ENCODE measurements at regions not wholly inside any gene's neighbourhood (a gene's known extent, or its start where the extent isn't known, plus 50 kb on each side); places are given as distances from the start of the nearest gene placed in this dataset.

DNA sequence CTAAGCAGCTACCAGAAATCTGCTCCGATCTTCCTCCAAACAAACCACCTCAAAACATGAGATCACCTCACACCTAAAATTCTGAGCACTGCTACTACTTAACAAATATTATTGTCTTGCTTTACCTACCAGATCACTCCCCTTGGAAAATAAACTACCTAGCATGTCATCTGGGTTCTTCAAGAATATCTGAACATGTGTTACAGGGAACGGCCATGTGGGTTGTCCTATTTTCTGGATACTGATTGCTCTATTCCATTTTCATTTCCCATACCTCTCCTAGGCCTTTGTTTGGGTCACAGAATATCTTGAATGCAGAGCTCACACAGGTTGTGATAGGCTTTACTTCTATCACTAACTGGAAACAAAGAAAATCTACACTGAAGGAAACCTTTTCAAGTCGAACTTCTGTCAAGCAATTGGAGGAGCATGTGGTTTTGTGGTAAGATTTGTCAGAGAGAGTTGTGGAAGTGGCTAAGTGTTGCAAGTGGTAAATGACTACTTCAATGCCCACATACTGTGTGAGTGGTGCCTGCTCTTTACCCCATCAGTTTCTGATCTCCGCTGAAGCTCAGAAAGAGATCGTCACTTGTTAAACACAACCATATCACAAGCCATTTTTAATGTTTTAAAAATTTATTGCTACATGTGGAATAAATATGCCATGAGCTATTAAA is 739.1 kb upstream of the ZEB2 start:
- TF ChIP-seq CTCF (IDR thresholded peaks at IDR 0.05) (no peak), POLR2A (IDR thresholded peaks at IDR 0.05) (no peak)
